Central memory CD8-positive, alpha-beta T cell (primary cell): ENCODE measurements at regions not wholly inside any gene's neighbourhood (a gene's known extent, or its start where the extent isn't known, plus 50 kb on each side); places are given as distances from the start of the nearest gene placed in this dataset.
A peak's percentile ranks its signal among the peaks of the same experiment; 100 is the strongest.
"Not testable (repeated sequence)": the region's sequence is repeated elsewhere in the genome, so short reads cannot be mapped to it uniquely, and the experiment has no call there.

Experiments used
- ATAC-seq: fragments of 150-1000 bp; cut with Tn5 transposase; replicated peaks from 2 replicates; pipeline ENCODE4 v1.10.0; 2022; ENCODE audit warnings: mild to moderate bottlenecking, moderate FRiP score, moderate number of reproducible peaks; ENCODE audit not compliant: poor library complexity, severe bottlenecking; ENCODE audit errors: extremely low read depth
- DNase-seq, 2 donors: peaks; one replicate each; pipeline ENCODE4 v3.0.0; 2021; ENCODE audit warnings: low spot score in 2 of 2
- H3K27ac Mint-ChIP-seq: one replicate; pipeline ENCODE4 v1.8.0; 2022; ENCODE audit warnings: low read depth, mild to moderate bottlenecking, moderate library complexity, mixed read lengths
- H3K27me3 Mint-ChIP-seq: one replicate; pipeline ENCODE4 v1.8.0; 2022; ENCODE audit warnings: mixed read lengths
- H3K36me3 Mint-ChIP-seq: one replicate; pipeline ENCODE4 v1.8.0; 2022; ENCODE audit warnings: mild to moderate bottlenecking, moderate library complexity, mixed read lengths; ENCODE audit not compliant: insufficient read depth
- H3K4me1 Mint-ChIP-seq: one replicate; pipeline ENCODE4 v1.8.0; 2022; ENCODE audit warnings: mixed read lengths
- H3K4me3 Mint-ChIP-seq: one replicate; pipeline ENCODE4 v1.8.0; 2022; ENCODE audit warnings: mild to moderate bottlenecking, moderate library complexity, mixed read lengths
- H3K9me3 Mint-ChIP-seq: one replicate; pipeline ENCODE4 v1.8.0; 2022; ENCODE audit warnings: mixed read lengths

DNA sequence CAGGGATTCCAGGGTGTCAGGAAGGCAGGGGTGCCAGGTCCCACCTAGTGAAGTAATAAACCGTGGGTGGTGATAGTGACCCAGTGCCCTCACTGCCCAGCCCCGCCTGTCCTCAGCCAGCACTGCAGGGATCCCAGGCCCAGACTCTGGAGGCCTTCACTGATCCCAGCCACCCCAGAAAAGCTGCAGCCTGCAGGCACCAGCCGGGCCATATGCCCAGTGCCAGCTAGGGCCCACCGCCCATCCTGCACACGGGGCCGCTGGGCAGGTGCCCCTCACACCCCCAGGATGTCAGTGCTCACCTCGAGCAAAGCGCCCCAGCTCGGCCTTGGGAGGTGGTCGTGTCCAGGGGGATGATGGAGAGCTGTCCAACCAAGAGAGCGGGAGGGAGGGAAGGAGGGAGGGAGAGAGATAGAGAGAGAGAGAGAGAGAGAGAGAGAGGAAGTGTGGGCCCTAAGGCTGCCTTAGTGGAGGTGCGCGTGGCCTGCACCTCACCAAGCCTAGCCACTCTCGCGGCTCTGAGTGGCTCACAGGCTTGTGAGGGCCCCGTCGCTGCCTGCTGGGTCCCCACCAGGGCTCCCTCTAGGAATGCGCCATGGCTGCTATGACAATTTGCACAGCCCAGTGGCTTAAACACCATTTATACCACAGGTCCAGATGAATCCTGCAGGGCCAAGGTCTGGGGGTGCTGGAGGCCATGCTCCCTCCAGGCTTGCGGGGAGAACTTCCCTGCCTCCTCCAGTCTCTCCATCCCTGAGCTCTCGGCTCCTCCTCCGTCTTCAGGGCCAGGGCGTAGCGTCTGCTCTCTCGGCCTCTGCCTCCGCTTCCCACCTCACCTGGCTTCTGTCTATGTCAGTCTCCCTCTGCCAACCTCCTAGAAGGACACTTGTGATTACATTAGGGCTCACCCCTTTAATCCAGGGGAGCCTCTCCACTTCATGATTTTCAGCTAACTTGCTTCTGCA lies 401.0 kb downstream of the TMEM121 start:
- Mint-ChIP-seq H3K27ac (no peak overlapping the region), H3K36me3 (no peaks in the 10 kb centered on the region), H3K4me3 (no peak overlapping the region), H3K9me3 (peaks cover 3% of the 10 kb centered on the region), H3K4me1 (no peaks in the 10 kb centered on the region), H3K27me3 (peaks cover 37% of the 10 kb centered on the region)
- ATAC-seq (no peak), DNase-seq (no peak)

DNA sequence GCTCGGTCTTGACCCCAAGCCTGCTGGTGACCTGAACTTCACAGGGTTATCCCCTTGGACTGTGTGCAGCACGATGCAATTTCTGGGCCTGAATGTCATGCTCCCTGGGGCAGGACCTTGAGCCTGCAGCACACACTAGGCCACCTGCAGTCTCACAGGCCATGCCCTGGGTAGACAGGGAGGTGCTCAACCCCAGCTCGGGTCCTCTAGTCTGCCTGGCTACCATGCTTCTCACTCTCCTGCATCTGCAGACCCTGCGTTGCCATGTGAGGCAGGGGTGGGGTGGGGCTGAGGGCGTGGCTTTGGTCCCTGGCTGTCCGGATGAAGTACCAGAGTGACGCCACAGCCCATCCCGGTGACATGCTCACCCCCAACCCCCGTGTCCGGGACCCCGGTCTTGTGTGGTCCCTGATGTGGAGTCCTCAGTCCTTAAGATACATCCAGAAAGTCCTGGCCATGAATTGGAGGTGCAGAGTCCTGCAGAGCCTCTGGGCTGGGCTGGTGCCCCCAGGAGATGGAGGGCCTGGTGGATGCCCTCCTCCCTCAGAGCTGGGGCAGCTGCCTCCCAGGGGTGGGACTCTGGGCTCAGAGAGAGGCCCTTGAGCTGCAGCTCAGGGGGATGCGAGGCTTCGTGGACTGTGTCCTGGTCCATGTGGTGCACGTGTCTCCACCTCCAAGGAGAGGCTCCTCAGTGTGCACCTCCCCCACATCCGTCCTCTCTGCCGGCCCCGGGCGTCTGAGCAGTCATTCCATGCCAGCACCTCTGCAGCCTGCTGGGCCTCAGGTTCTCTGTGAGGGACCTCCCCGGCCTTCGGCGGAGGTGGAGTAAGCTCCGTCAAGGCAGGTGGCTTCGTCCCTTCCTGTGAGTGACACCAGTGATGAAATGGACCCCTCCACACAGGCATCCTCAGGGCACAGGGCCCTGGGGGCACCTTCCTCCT lies 402.1 kb downstream of the TMEM121 start:
- not testable (repeated sequence) for DNase-seq, H3K4me1 Mint-ChIP-seq, H3K36me3 Mint-ChIP-seq, H3K4me3 Mint-ChIP-seq, H3K9me3 Mint-ChIP-seq, ATAC-seq, H3K27ac Mint-ChIP-seq
- H3K27me3 Mint-ChIP-seq, result peaks cover 47% of the 10 kb centered on the region

DNA sequence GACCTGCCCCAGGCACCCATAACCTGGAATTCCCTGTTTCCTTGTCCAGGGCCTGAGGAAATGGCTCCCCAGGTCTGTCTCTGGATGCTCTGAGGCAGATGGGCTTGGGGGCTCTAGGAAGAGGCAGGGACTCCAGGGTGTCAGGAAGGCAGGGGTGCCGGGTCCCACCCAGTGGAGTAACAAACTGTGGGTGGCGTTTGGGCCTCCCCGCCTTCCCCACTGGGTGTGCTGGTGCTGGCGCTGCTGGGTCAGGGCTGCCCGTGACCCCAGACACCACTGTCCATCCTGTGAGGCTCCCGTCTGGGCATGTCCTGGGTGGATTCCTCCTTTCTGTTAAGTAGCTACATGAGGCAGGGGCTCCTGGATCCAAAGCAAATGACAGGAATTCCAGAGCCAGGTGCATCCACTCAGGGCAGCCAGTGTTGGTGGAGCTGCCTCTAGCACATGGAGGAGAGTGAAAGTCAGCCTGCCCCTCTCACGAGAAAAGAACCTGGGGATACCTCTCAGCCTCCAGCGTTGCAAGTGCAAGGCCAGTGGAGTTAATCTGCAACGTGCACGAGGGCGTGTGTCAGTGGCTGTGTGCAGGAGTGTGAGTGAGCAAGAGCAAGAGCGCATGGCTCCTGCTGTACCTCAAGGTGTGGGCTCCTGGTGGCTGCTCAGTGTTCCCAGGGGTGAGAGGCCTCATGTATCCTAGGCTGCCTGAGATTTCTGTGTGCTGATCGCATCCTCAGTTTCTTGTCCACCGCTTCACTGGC lies 403.1 kb downstream of the TMEM121 start:
- ATAC-seq, result no peak
- H3K9me3 Mint-ChIP-seq, result no peaks in the 10 kb centered on the region
- peaks cover 50% of the 10 kb centered on the region for H3K27me3 Mint-ChIP-seq

DNA sequence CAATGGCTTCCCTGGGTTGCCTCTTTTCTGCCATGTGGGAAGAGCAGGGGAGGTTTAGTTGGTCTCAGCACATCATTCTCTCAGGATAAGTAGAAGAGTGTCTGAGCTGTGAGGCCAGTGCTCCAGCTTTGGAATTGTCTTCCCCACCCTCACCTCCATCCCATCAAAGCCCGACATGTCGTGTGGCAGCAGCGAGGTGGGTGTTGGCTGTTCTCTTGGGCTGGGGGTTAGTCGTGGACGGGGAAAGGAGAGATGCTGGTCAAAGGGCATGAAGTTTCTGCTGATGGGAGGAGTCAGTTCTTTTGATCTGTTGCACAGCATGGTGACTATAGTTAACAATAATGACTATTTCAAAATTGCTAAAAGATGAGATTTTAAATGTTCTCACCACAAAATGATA lies 404.2 kb downstream of the TMEM121 start:
- ATAC-seq (no peak), DNase-seq (no peak)
- no peaks in the 10 kb centered on the region for H3K4me1 Mint-ChIP-seq
- H3K27me3 Mint-ChIP-seq, result peaks cover 58% of the 10 kb centered on the region
- H3K27ac Mint-ChIP-seq, result no peak overlapping the region
- H3K9me3 Mint-ChIP-seq, result no peaks in the 10 kb centered on the region
- no peak overlapping the region for H3K4me3 Mint-ChIP-seq
- H3K36me3 Mint-ChIP-seq, result no peaks in the 10 kb centered on the region

More for the DNA sequence above, 403.1 kb downstream of the TMEM121 start:
- H3K4me1 Mint-ChIP-seq, result no peaks in the 10 kb centered on the region
- H3K27ac Mint-ChIP-seq, result no peak overlapping the region
- H3K4me3 Mint-ChIP-seq, result no peak overlapping the region
- no peaks in the 10 kb centered on the region for H3K36me3 Mint-ChIP-seq
- DNase-seq, result no peak

DNA sequence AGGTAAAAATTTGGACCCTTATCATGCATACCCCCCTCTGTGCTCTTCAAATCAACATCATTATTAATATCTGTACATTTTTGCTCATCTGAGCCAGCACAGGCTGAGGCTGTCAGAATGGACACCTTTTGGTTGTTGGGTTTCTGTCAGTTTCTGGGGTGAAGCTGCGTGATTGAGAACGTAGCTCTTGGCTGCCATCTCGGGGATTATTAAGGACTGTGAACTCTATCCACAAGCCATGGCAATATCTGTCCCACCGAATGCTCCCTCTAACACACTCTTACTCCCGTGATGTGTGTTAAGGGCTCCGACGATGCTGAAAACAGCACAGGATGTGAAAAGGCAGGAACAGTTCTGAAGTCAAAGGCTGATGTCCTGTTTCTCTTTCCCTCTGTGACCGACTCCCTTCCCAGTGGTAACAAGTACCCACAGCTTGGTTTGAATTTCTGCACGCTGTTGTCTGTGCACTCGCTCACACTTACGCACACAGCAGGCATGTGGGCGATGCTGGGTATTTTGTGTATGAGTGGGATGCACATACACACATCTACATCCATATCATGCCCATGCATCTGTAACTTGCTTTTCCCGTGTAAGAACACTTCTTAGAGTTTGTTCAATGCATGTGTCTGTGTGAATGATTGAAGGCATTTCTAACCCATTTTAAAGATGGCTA lies 405.6 kb downstream of the TMEM121 start:
- ATAC-seq (no peak), DNase-seq (peak in 1 of 2 donors; percentile 3)
- no peak overlapping the region for H3K4me3 Mint-ChIP-seq
- H3K9me3 Mint-ChIP-seq, result no peaks in the 10 kb centered on the region
- H3K4me1 Mint-ChIP-seq, result no peaks in the 10 kb centered on the region
- H3K27me3 Mint-ChIP-seq, result peaks cover 67% of the 10 kb centered on the region
- no peak overlapping the region for H3K27ac Mint-ChIP-seq
- no peaks in the 10 kb centered on the region for H3K36me3 Mint-ChIP-seq

DNA sequence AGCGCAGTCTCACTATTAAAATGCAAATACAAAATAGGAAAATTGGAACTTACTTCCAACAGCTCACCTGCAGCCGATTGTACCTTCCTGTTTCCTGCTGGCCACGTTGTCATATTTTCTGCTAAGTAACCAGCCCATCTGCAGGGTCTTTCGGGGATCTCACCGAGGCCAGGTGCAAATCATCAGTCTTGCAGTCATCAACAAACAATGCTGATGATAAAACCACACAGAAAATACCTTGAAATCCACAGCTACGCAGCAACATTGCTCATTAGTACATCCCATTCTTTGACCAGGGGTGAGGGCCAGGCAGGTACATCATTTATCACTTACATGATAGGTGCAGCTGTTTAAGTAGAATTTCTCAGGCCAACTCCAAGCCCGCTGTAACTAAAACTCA lies 406.9 kb downstream of the TMEM121 start:
- Mint-ChIP-seq H3K36me3 (no peaks in the 10 kb centered on the region), H3K4me3 (no peak overlapping the region), H3K27me3 (peaks cover 67% of the 10 kb centered on the region), H3K9me3 (no peaks in the 10 kb centered on the region), H3K27ac (no peak overlapping the region), H3K4me1 (no peaks in the 10 kb centered on the region)
- ATAC-seq (no peak), DNase-seq (peak in 1 of 2 donors; percentile 9)

DNA sequence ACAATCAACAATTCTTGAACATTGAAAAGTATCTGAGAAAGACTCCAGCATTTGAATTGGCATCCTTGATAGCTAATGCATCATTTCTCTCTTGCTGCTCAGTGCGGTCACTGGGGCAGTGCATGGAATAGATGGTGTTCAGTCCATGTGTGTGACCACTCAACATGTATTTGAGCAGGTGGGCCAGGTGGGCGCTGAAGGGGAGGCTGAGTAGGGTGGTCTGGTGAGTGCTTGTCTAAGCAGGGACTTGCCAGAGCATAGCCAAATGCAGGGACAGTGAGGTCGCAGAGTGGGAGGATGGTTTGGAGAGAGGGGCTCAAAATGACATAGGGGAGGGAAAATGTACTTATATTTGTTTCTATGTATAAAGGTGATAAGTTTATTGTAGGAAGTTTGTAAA lies 409.0 kb downstream of the TMEM121 start:
- Mint-ChIP-seq H3K27ac (no peak overlapping the region), H3K4me1 (peaks cover 2% of the 10 kb centered on the region), H3K9me3 (peaks cover 9% of the 10 kb centered on the region), H3K4me3 (no peak overlapping the region), H3K27me3 (peaks cover 61% of the 10 kb centered on the region), H3K36me3 (peaks cover 2% of the 10 kb centered on the region)
- ATAC-seq, result no peak
- DNase-seq, result peak in 1 of 2 donors; percentile 4

DNA sequence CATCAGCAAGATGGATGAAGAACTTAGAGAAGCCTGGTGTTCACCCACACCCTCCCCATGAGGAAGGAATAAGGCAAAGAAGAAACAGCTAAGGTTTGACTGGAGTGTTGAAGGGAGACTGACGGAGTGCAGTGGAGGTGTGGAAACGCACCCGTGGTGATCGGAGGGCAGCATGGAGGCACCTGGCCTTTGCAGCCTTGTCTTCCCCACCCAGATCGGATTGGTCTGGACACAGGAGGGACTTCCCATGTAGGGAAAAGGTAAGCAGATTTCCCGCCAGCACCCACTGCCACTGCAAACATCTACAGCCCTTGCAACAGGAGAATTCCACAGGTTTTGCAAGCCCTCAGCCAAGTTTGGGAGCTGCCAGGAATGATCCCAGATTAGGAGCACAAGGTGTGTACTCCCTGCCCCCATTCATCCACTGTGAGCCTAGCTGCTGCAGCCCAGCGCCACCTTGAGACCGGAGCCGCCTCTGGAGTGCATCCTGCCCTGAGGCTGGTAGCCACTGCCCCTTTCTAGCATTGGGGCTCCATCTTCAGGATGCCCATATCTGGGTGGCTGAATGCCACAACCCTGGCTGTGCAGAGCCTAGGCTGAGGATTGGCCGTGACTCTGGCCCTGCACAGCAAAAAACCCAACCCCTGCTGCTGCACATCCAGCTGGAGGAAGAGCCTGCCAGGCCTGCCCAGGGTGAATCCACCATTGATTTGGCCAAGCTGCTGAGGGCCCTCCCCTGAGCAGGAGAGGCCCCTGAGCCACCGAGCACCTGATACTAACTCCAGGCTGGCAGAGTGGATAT lies 411.1 kb downstream of the TMEM121 start:
- H3K27me3 Mint-ChIP-seq, result peaks cover 63% of the 10 kb centered on the region
- no peak overlapping the region for H3K27ac Mint-ChIP-seq
- H3K36me3 Mint-ChIP-seq, result peaks cover 3% of the 10 kb centered on the region
- peaks cover 8% of the 10 kb centered on the region for H3K4me1 Mint-ChIP-seq
- H3K9me3 Mint-ChIP-seq, result peaks cover 9% of the 10 kb centered on the region
- peak in 1 of 2 donors; percentile 12 for DNase-seq
- H3K4me3 Mint-ChIP-seq, result no peak overlapping the region
- no peak for ATAC-seq

DNA sequence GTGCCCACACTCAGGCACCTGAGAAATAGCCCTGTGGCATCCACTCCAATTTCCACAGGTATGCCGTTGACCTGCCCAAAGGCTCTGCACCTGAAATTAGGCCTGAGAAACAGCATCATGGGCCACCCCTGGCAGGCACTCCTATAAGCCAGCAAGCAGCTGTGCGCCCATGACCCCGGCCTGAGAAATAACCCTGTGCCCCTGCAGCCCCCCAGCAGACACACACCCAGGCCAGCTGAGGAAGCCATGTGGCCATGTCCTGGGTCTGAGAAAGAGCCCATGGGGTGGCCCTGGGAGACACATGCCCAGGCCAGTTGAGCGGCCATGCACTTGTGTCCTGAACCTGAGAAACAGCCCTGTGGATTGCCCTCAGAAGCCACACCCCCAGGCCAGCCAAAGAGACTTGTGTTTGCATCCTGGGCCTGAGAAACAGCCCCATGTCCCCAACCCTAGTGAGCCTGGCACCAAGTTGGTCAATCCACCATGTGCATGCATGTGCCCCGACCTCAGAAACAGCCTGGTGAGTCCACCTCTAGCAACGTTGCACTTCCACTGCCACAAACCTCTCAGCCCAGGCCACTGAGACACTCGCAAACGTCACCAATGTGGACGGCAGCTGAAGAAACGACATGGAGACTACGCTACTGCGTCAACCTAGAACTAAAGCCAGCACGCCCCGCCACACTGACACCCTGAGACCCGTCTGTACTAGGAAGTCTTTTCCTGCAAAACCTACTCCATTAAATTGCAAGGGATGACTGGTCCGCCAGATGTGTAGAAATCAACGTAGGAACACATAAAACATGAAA lies 411.9 kb downstream of the TMEM121 start:
- DNase-seq (peak in 1 of 2 donors; percentile 9), ATAC-seq (no peak)
- H3K27ac Mint-ChIP-seq, result no peak overlapping the region
- peaks cover 8% of the 10 kb centered on the region for H3K4me1 Mint-ChIP-seq
- peaks cover 63% of the 10 kb centered on the region for H3K27me3 Mint-ChIP-seq
- no peak overlapping the region for H3K4me3 Mint-ChIP-seq
- H3K36me3 Mint-ChIP-seq, result peaks cover 3% of the 10 kb centered on the region
- H3K9me3 Mint-ChIP-seq, result peaks cover 9% of the 10 kb centered on the region

DNA sequence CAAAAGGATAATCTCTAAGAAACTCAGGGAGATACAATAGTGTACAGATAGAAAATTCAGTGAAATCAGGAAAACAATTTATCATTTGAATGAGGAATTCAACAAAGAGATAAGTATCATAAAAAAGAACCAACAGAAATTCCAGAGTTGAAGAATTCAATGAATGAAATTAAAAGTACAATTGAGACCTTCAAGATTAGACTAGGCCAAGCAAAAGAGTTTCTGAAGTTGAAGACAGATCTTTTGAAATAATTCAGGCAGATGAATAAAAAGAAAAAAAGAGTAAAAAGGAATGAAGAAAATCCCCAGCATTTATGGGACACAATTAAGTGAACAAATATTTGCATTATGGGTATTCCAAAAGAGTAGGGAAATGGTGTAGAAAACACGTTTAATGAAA lies 412.6 kb downstream of the TMEM121 start:
- no peak overlapping the region for H3K4me3 Mint-ChIP-seq

More for the DNA sequence above, 412.6 kb downstream of the TMEM121 start:
- ATAC-seq (no peak), DNase-seq (no peak)
- Mint-ChIP-seq H3K27me3 (peaks cover 57% of the 10 kb centered on the region), H3K4me1 (peaks cover 8% of the 10 kb centered on the region), H3K36me3 (peaks cover 3% of the 10 kb centered on the region), H3K9me3 (peaks cover 9% of the 10 kb centered on the region), H3K27ac (no peak overlapping the region)
